HG02610 (cell line): ENCODE measurements at regions not wholly inside any gene's neighbourhood (a gene's known extent, or its start where the extent isn't known, plus 50 kb on each side); places are given as distances from the start of the nearest gene placed in this dataset.
"Not testable (repeated sequence)": the region's sequence is repeated elsewhere in the genome, so short reads cannot be mapped to it uniquely, and the experiment has no call there.

ENCODE experiments used
- ATAC-seq: cut with Tn5 transposase; IDR thresholded peaks from one replicate; pipeline ENCODE4 v1.9.1; 2021; ENCODE audit warnings: mild to moderate bottlenecking, moderate library complexity; ENCODE audit not compliant: unreplicated experiment

GRCh38 chr20:47963022-47963421 lies 177.7 kb upstream of the SULF2 start:
- ATAC-seq: no peak

- ATAC-seq: no peak
Measured at GRCh38 chr20:47962286-47962963, 177.1 kb upstream of the SULF2 start.

GRCh38 chr20:47960769-47961541 lies 175.7 kb upstream of the SULF2 start:
- no peak for ATAC-seq

DNA sequence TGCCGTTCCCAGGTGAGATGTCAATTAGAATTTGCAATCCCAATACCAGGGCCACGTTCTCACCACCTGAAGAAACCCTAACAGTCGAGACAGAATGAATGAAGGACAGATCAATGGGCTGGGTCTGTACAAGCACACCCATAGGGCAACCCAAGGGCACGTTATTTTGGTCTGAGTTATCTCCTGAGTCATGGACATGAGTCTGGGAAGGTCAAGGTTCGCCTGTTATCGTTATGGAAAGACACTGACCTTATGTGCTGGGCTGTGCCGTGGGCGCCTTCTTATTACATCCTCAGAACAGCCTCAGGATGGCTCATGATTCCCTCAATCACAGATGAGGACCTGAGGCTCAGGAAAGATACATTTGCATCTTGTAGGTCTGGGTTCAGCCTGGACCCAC lies 175.0 kb upstream of the SULF2 start:
- no peak for ATAC-seq

GRCh38 chr20:47957989-47958801 lies 172.9 kb upstream of the SULF2 start:
- ATAC-seq: not testable (repeated sequence)

- no peak for ATAC-seq
Measured at GRCh38 chr20:47957135-47957534, 171.9 kb upstream of the SULF2 start.

- ATAC-seq: no peak
Measured at GRCh38 chr20:47956268-47956995, 171.2 kb upstream of the SULF2 start.

DNA sequence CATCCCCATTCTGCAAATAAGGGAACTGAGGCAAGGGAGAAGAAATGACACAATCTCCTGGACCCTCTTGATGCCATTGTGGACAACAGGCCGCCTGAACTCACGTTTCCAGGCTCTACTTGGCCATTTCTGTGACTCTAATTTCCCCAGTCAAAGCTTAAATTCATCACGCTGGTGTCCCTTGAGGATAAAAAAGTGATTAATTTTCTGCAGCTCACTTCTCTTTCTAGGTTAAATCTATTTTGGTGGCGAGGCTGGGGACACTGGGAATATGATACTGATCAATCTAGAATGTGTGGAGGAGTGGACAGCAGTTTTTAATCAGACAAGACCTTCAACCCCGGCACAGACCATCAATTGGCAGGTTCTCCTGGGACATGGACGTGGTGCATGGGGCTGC lies 168.2 kb upstream of the SULF2 start:
- no peak for ATAC-seq

GRCh38 chr20:47952023-47952564 lies 166.8 kb upstream of the SULF2 start:
- ATAC-seq: no peak

- no peak for ATAC-seq
Measured at GRCh38 chr20:47951521-47951971, 166.3 kb upstream of the SULF2 start.

DNA sequence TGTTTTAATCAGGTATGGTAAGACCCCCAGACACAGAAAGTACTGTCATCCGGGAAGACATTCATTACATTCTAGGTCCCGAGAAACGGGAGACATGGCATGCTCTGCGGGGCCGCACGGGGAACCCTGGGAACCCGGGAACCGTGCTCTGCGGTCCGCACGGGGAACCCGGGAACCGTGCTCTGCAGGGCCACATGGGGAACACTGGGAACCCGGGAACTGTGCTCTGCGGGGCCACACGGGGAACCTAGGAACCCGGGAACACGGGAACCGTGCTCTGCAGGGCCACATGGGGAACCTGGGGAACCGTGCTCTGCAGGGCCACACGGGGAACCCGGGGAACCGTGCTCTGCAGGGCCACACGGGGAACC lies 165.6 kb upstream of the SULF2 start:
- no peak for ATAC-seq

DNA sequence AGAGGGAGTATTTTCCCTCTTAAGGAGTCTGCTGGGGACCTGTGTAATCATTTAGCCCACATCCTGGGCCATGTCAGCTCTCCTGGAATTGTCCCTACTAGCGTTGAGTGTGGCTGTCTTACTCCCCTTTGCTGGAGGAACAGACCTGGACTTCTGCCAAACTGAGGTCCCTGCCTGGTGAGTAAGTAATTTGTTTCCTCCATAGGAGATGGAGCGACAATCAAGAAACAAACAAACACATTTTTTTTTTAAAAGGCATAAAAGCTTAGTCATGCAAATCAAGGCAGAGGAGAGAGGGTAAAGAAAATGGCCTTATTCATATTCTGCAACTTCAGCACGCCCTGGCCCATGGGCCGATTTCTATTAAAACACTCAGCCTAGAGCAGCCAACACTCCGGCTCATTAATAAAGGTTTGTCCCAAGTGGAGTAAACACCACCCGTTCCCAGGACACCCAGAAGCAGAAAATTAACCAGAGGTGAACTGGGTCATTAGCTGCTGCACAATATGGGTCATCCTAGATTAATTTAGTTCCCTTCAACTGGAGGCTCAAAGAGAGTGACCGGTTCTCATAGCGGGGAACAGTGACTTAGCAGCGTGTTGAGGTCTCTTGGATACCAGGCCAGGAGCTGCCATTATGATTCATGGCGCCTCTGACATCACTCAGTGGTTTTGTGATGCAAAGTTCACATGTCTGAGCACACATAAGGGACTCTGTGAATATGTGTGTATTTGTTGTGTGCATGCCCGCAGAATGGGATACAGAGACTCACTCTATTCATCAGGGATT lies 165.0 kb upstream of the SULF2 start:
- ATAC-seq: no peak

DNA sequence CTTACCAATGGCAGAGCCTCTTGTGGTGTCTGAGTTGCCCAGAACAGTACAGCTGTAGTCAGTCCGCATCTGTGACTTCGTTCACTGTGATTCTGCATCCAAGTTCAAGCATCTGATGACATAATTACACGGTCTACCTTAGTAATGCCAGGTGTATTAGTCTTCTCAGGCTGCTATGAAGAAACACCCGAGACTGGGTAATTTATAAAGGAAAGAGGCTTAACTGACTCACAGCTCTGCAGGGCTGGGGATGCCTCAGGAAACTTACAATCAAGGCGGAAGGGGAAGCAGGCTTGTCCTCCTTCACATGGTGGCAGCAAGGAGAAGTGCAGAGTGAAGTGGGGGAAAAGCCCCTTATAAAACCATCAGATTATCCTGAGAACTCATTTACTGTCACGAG lies 163.9 kb upstream of the SULF2 start:
- no peak for ATAC-seq

DNA sequence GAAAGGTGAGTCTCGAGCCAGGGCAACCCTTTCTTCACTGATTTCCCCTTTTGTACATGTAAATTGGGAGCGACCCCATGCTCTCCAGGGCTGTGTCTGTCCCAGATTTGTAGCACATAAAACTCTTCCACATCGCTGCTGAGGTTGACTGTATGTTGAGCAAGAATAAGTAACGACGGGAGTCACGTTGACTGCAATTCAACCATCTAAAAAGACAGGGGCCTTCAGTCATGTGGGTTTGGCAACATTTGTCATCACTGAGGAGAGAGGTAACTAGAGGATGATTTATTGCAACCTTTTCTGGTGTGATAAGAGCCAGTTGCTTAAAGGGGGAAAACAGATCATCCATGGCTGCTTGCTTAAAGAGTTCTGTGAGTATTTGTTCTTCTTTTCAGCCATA lies 159.4 kb upstream of the SULF2 start:
- ATAC-seq: no peak

DNA sequence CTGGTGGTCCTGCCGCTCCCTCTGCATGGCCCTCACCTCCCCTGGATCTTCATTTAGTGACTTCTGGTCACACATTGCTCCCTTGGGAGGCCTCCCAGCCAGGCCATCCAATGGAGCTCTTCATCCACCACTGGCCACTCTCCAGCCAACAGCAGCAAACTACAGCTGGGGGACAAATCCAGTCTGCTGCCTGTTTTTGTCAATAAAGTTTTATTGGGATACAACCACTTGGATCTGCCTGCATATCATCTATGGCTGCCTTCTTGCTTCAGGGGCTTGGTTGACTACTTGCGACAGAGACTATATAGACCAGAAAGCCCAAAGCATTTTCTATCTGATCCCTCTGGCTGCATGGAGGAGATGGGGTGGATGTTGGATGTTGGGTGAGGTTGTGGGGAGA lies 156.6 kb upstream of the SULF2 start:
- ATAC-seq: no peak

DNA sequence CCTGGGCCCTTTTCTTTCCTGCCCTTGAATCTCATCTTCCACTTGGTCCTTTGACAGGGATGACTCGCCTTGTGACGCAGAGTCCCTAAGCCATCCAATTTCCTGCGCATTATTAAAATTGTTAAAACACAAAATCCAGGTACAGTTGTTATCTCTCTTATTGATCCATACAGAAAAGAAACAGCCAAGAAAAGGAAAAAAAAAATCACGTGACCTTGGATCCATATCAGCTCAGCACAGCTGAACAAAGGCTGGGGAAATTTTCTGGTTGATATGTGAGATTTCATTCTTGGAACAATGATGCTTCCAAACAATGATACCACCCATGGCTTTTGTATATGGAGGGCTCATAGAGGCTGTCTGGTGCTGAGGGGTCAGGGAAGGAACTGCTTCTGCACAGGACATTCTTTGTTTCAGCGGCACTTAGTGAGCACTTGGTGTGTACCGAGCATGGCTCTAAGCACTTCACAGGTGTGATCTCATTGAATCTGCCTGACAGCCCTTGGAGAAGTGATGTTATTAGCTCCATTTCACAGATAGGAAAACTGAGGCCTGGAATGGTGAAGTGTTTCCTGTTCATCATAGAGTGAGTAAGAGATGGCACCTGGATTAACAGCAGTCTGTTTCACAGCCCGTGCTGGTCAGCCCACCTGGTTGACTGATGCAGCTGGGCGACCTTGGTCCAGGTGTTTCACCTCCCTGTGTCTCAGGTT lies 155.0 kb upstream of the SULF2 start:
- no peak for ATAC-seq

DNA sequence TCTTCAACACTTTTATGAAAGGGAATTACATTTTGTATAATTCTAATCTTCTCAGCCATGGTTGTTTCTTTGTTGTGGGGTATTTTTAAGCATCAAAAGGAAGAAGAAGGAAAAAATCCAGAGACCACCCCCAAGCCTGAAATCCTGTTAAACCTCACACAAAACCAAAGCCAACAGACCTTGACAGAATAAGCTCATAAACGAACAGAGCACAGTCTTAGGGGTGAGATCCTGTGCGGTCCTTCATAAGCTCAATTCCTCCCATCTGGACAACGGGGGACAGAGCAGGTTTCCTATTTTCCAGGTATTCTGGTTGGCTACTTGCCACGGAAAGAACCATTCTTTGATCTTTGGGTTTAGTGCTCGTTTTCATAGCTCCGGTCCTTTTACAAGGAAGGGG lies 151.3 kb upstream of the SULF2 start:
- no peak for ATAC-seq

GRCh38 chr20:47934761-47935160 lies 149.5 kb upstream of the SULF2 start:
- no peak for ATAC-seq

GRCh38 chr20:47931443-47931842 lies 146.2 kb upstream of the SULF2 start:
- no peak for ATAC-seq
